ENCODE measurements at regions not wholly inside any gene's neighbourhood (a gene's known extent, or its start where the extent isn't known, plus 50 kb on each side); places are given as distances from the start of the nearest gene placed in this dataset.

GRCh38 chr11:32196137-32196536 is 105.3 kb downstream of the RCN1 start:
- TF ChIP-seq EZH2 (IDR thresholded peaks at IDR 0.05; ENCODE audit: low read length) (no peak), CTCF (optimal IDR thresholded peaks at IDR 0.05 in 1 of 3, IDR thresholded peaks at IDR 0.05 in 1 of 3, conservative IDR thresholded peaks at IDR 0.05 in 1 of 3; ENCODE audit: extremely low read depth in 1 of 3, insufficient read depth in 2 of 3, low read length in 3 of 3) (no peak)
- H3K4me3 ChIP-seq (ENCODE audit: control insufficient read depth in 2 of 3, extremely low read depth in 1 of 3, insufficient read depth in 2 of 3, low read depth in 1 of 3, low read length in 3 of 3): no peak overlapping the region
- DNase-seq (ENCODE audit: low read depth, low spot score) (no peak), FAIRE-seq (no peak)
- H3K4me1 ChIP-seq (ENCODE audit: control insufficient read depth, extremely low read depth, insufficient read depth, low read length): no peaks in the 10 kb centered on the region
- H3K9me3 ChIP-seq (ENCODE audit: control insufficient read depth, low read depth, low read length): no peaks in the 10 kb centered on the region
- H3K9ac ChIP-seq (ENCODE audit: control insufficient read depth, extremely low read depth, insufficient read depth, low read length): no peak overlapping the region
- no peaks in the 10 kb centered on the region for H3K79me2 ChIP-seq (ENCODE audit: control insufficient read depth, insufficient read depth, low read length)
- no peaks in the 10 kb centered on the region for H3K36me3 ChIP-seq (ENCODE audit: control insufficient read depth in 2 of 2, extremely low read depth in 1 of 2, insufficient read depth in 2 of 2, low read length in 2 of 2)
- no peak overlapping the region for H3K4me2 ChIP-seq (ENCODE audit: control insufficient read depth, extremely low read depth, insufficient read depth, low read depth, low read length)
- H3K27ac ChIP-seq (ENCODE audit: control insufficient read depth, insufficient read depth, low read length): no peak overlapping the region
- H3K27me3 ChIP-seq (ENCODE audit: control insufficient read depth, extremely low read depth, insufficient read depth, low read length): no peaks in the 10 kb centered on the region
- no peaks in the 10 kb centered on the region for H3K9me1 ChIP-seq (ENCODE audit: control insufficient read depth, extremely low read depth, insufficient read depth, low read length)
- no peaks in the 10 kb centered on the region for H4K20me1 ChIP-seq (ENCODE audit: control insufficient read depth, extremely low read depth, insufficient read depth, low read length)
- H2AFZ ChIP-seq (ENCODE audit: control insufficient read depth, low read length): no peak overlapping the region
- dilution Hi-C loops (cut with MboI; ENCODE audit: extremely low pct_ligation_motif_present, low sequenced_read_pairs): no loop called here

GRCh38 chr11:32198053-32198452 is 107.2 kb downstream of the RCN1 start:
- Histone ChIP-seq H2AFZ (ENCODE audit: control insufficient read depth, low read length) (no peak overlapping the region), H3K36me3 (ENCODE audit: control insufficient read depth in 2 of 2, extremely low read depth in 1 of 2, insufficient read depth in 2 of 2, low read length in 2 of 2) (no peaks in the 10 kb centered on the region), H3K9me1 (ENCODE audit: control insufficient read depth, extremely low read depth, insufficient read depth, low read length) (no peaks in the 10 kb centered on the region), H4K20me1 (ENCODE audit: control insufficient read depth, extremely low read depth, insufficient read depth, low read length) (no peaks in the 10 kb centered on the region), H3K9me3 (ENCODE audit: control insufficient read depth, low read depth, low read length) (no peaks in the 10 kb centered on the region), H3K4me1 (ENCODE audit: control insufficient read depth, extremely low read depth, insufficient read depth, low read length) (no peaks in the 10 kb centered on the region), H3K4me2 (ENCODE audit: control insufficient read depth, extremely low read depth, insufficient read depth, low read depth, low read length) (no peak overlapping the region), H3K9ac (ENCODE audit: control insufficient read depth, extremely low read depth, insufficient read depth, low read length) (no peak overlapping the region), H3K27ac (ENCODE audit: control insufficient read depth, insufficient read depth, low read length) (no peak overlapping the region), H3K79me2 (ENCODE audit: control insufficient read depth, insufficient read depth, low read length) (no peaks in the 10 kb centered on the region), H3K4me3 (ENCODE audit: control insufficient read depth in 2 of 3, extremely low read depth in 1 of 3, insufficient read depth in 2 of 3, low read depth in 1 of 3, low read length in 3 of 3) (no peak overlapping the region), H3K27me3 (ENCODE audit: control insufficient read depth, extremely low read depth, insufficient read depth, low read length) (no peaks in the 10 kb centered on the region)
- FAIRE-seq (no peak), DNase-seq (ENCODE audit: low read depth, low spot score) (no peak)
- dilution Hi-C loops (cut with MboI; ENCODE audit: extremely low pct_ligation_motif_present, low sequenced_read_pairs): no loop called here
- TF ChIP-seq CTCF (optimal IDR thresholded peaks at IDR 0.05 in 1 of 3, IDR thresholded peaks at IDR 0.05 in 1 of 3, conservative IDR thresholded peaks at IDR 0.05 in 1 of 3; ENCODE audit: extremely low read depth in 1 of 3, insufficient read depth in 2 of 3, low read length in 3 of 3) (no peak), EZH2 (IDR thresholded peaks at IDR 0.05; ENCODE audit: low read length) (no peak)
